Activated CD4-positive, alpha-beta T cell treated with anti-CD3 and anti-CD28 coated beads, Interleukin-2, amount 50 U/mL, for 24 hours (primary cell): ENCODE measurements at regions not wholly inside any gene's neighbourhood (a gene's known extent, or its start where the extent isn't known, plus 50 kb on each side); places are given as distances from the start of the nearest gene placed in this dataset.

Experiments used
- DNase-seq, 2 donors: peaks; one replicate each; pipeline ENCODE4 v3.0.0-alpha.2; 2020; ENCODE audit warnings: low read depth in 1 of 2, low spot score in 1 of 2

- no peak for DNase-seq
These were observed 51.0 kb upstream of the TNC start for GRCh38 chr9:115169003-115169402.

- DNase-seq: no peak
These were observed 52.6 kb upstream of the TNC start for GRCh38 chr9:115170358-115171073.

- no peak for DNase-seq
These were observed 54.0 kb upstream of the TNC start for GRCh38 chr9:115171921-115172388.

GRCh38 chr9:115182264-115182663, 64.3 kb upstream of the TNC start:
- DNase-seq: no peak

GRCh38 chr9:115183436-115183835, 65.5 kb upstream of the TNC start:
- DNase-seq: no peak

- DNase-seq: no peak
These were observed 71.7 kb upstream of the TNC start for GRCh38 chr9:115189686-115190085.

GRCh38 chr9:115191667-115192066, 73.7 kb upstream of the TNC start:
- no peak for DNase-seq

- no peak for DNase-seq
These were observed 74.3 kb upstream of the TNC start for GRCh38 chr9:115192280-115192679.

GRCh38 chr9:115192835-115193525, 75.0 kb upstream of the TNC start:
- no peak for DNase-seq

- DNase-seq: no peak
These were observed 75.8 kb upstream of the TNC start for GRCh38 chr9:115193777-115194176.

GRCh38 chr9:115194216-115194615, 76.3 kb upstream of the TNC start:
- no peak for DNase-seq

GRCh38 chr9:115195912-115196311, 78.0 kb upstream of the TNC start:
- no peak for DNase-seq

- no peak for DNase-seq
These were observed 79.0 kb upstream of the TNC start for GRCh38 chr9:115196919-115197318.

- no peak for DNase-seq
These were observed 80.0 kb upstream of the TNC start for GRCh38 chr9:115198001-115198400.

GRCh38 chr9:115200711-115201505, 83.0 kb upstream of the TNC start:
- DNase-seq: no peak

- DNase-seq: no peak
These were observed 84.2 kb upstream of the TNC start for GRCh38 chr9:115202181-115202580.

GRCh38 chr9:115202960-115203751, 85.2 kb upstream of the TNC start:
- DNase-seq: no peak

- DNase-seq: no peak
These were observed 87.0 kb upstream of the TNC start for GRCh38 chr9:115204904-115205453.

- DNase-seq: no peak
These were observed 89.3 kb upstream of the TNC start for GRCh38 chr9:115207003-115207836.

- DNase-seq: no peak
These were observed 90.5 kb upstream of the TNC start for GRCh38 chr9:115208501-115208900.
